GM12874 (cell line): ENCODE measurements at regions not wholly inside any gene's neighbourhood (a gene's known extent, or its start where the extent isn't known, plus 50 kb on each side); places are given as distances from the start of the nearest gene placed in this dataset.

ENCODE experiments used
- TF ChIP-seq, protein P1 (sequence below): IDR thresholded peaks from 2 replicates; pipeline ENCODE4 v1.5.1; 2011; ENCODE audit warnings: low read depth, mild to moderate bottlenecking, control low read depth, low read length, moderate library complexity; ENCODE audit not compliant: insufficient read depth

DNA sequence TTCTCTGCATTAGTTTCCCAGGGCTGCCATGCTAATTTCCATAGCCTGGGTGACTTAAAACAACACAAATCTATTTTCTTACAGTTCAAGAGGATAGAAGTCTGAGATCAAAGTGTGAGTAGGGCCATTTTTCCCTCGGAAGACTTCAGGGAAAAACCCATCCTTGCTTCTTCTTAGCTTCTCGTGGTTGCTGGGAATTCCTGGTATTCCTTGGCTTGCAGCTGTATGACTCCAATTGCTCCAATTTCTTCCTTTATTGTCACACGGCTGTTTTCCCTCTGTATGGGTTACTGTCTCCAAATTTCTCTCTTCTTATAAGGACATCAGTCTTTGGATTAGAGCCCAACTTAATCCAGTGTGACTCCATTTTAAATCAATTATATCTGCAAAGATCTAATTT lies 128.4 kb upstream of the JAG1 start:
- TF ChIP-seq, protein P1, sequence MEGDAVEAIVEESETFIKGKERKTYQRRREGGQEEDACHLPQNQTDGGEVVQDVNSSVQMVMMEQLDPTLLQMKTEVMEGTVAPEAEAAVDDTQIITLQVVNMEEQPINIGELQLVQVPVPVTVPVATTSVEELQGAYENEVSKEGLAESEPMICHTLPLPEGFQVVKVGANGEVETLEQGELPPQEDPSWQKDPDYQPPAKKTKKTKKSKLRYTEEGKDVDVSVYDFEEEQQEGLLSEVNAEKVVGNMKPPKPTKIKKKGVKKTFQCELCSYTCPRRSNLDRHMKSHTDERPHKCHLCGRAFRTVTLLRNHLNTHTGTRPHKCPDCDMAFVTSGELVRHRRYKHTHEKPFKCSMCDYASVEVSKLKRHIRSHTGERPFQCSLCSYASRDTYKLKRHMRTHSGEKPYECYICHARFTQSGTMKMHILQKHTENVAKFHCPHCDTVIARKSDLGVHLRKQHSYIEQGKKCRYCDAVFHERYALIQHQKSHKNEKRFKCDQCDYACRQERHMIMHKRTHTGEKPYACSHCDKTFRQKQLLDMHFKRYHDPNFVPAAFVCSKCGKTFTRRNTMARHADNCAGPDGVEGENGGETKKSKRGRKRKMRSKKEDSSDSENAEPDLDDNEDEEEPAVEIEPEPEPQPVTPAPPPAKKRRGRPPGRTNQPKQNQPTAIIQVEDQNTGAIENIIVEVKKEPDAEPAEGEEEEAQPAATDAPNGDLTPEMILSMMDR, result no peak

DNA sequence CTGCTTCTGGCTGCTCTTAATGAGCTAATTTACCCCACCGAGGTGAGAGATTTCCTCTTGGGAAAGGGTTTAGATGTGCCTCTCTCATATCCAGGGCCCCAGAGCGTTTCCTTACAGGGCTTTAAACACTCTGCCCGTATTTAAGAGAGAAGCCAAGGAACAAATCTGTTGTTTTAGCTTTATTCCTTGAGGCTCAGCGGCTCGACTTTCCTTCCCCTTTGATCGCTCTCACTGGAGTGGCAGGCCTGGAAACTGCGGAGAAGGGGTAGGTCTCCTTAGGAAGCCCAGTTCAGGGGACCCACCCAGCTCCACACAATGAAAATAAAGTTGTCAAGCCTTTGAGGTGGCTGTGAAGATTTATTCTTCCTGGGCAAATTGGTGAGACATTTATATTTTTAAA lies 132.0 kb upstream of the JAG1 start:
- TF ChIP-seq, protein P1, result no peak

DNA sequence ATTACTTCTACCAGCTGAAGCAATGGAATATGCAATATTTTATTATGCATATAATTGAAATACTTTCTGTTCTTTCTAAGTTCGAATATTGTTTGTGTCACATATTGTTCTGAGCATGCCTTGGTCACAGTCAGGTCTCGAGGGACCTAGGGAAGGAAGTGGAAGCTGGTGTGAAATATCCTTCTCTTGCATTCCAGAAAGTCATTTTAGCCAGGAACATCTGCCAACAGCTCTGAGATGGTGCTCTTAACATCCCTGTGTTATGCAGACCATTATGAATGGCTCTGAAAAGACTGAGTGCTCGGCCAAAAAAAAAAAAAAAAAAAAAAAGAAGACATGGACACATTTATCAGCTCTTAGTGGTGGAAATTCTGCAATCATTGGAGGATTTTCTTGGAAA lies 132.7 kb upstream of the JAG1 start:
- TF ChIP-seq, protein P1, result no peak

DNA sequence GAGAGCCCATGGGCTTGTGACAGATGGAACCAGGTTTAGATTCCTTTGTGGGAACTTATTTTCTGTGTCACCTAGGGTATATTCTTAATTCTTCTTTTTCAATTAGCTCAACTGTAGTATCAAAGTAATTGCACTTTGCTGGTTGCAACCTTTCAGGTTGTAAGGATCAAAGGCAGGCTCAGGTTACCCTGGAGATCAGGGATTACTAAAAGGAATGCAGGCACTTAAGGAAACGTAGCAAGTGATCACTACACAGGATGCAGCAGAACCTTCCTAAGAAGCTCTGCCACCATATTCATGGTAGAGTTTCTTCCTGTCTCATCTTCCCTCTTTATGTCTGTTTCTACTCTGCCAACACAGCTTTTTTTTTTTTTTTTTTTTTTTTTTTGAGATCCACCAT lies 133.2 kb upstream of the JAG1 start:
- TF ChIP-seq, protein P1, result no peak

DNA sequence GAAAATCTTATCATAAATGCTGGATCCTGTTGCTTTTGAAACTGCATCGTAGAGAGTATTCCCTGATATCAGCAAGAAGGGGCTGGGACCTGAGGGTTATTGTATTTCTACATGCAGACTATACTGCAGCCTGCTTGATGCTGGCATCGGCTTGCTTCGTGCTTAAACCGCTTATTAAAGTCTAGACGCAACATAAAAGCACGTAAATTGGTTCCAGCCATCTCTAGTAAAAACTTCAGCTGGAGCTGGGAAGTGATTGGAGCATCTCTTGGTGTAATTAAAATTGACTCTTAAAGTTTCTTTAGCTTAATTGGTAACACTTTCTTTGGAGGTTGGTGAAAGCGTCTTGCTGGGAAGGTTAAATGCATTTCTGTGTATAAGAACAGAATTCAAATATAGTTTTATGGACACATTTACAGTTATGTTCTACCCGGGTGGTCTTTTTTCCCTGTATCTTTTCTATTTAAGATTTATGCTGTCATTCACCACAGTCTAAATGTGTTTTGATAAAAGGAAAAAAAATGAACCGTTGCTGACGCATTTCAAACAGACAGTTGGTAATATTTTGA lies 139.0 kb upstream of the JAG1 start:
- TF ChIP-seq, protein P1, result no peak

DNA sequence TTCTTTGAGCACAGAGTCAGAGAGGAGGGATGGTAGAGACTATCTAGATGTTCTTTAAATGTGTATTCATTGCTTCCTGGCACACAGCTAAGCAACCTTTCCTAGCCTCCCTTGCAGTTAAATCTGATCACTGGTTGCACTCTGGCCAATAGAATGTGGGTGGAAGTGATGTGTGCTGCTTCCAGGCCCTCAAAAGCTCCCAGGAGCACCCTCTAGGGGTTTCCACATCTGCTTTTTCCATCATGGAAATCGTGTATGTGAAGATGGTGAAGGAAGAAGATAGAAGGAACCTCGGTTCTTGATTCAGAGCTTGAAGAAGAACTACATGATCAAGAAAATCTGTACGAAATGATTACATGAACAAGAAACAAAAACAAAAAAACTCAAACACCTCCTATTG lies 149.8 kb upstream of the JAG1 start:
- TF ChIP-seq, protein P1, result no peak

DNA sequence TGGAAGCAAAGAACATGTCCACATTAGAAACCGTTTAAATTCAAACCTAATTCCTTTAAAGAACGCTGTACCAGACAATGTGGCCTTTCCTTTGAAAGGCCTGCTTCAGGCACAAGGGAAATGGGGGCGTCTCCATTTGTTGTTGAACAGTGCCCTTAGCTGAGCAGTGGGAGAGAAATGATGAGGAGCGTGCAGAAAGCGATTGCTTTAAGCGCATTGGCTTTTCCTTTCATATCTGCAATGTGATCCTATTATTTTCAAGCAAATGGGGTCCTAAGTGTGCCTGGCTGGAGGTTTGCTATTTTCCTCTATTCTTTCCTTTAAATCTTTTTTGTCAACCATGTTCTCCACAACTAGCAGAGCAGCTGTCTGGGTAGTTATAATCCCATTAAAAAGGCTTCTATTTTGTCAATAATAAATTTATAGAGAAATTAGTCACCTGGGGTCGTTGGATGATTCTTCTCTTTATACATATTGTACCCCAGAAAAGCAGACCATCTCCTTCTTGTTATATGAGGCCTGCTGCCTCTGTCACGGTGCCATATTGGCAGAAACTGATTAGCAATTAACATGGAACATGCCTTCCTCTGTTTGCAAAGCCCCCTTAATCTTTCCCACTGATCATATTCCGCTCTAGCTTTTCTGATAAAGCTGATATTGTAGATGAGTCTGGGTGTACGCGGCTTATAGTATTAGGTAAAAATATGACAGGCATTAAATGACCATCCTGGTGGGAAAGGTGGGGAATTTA lies 151.1 kb upstream of the JAG1 start:
- TF ChIP-seq, protein P1, result no peak
